Testis (tissue), 2 donors: ENCODE measurements at regions not wholly inside any gene's neighbourhood (a gene's known extent, or its start where the extent isn't known, plus 50 kb on each side); places are given as distances from the start of the nearest gene placed in this dataset.

Experiments used
- DNase-seq: peaks from one replicate; pipeline ENCODE4 v3.0.0-alpha.2; 2019
- H3K27ac ChIP-seq, 2 donors: fragments of 200-600 bp; sonication (generic); one replicate each; pipeline ENCODE4 v1.5.1; 2019
- H3K27me3 ChIP-seq: fragments of 200-600 bp; sonication (generic); one replicate; pipeline ENCODE4 v1.5.1; 2019
- H3K36me3 ChIP-seq: fragments of 200-600 bp; sonication (generic); one replicate; pipeline ENCODE4 v1.5.1; 2017; ENCODE audit warnings: low read depth; ENCODE audit errors: missing control alignments
- H3K4me1 ChIP-seq: fragments of 200-600 bp; sonication (generic); one replicate; pipeline ENCODE4 v1.5.1; 2019
- H3K4me3 ChIP-seq, 2 donors: fragments of 200-600 bp; sonication (generic); one replicate each; pipeline ENCODE4 v1.5.1; 2017 to 2019
- H3K9me3 ChIP-seq: fragments of 200-600 bp; sonication (generic); one replicate; pipeline ENCODE4 v1.5.1; 2017
- POLR2A ChIP-seq: fragments of 450-650 bp; IDR thresholded peaks from one replicate; pipeline ENCODE4 v1.6.1; 2017; ENCODE audit warnings: antibody characterized with exemption, mild to moderate bottlenecking, moderate library complexity
- WGBS, 2 donors: methylation state at CpG; one replicate each; pipeline ENCODE4 v1.1.5; 2018; 5-methylcytosine and 5-hydroxymethylcytosine counted together
- intact Hi-C: fragments of 100-400 bp; cut with DNase I; formaldehyde crosslinking; loops from one replicate; pipeline ENCODE4 v1.15.1; 2023; ENCODE audit warnings: low total_unique reads
- TF ChIP-seq, protein P1 (sequence below), 3 experiments: fragments of 450-650 bp in 2 of 3; fragments of 200-600 bp in 1 of 3; sonication (generic) in 1 of 3; IDR thresholded peaks; one replicate each; pipeline ENCODE4 v1.5.1; 2016 to 2019; ENCODE audit warnings: antibody characterized with exemption in 3 of 3, mild to moderate bottlenecking in 2 of 3, moderate library complexity in 1 of 3

DNA sequence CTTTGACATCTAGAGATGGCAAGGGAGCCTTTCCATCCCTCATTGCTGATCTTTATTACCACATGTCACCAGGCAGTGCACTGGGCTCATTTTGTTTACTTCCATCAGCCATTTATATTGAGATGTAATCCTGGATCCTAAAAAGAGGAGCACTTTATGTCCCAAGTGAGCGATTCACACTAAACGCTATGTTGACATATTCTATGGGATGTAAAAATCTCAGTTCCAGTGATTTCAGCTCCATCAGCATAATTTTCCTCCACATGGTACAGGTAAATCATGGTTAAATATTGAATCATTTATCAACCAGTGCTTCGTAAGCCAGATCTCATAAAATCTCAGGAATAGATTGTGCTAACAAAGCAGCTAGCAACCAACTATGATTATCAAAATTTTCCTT lies 634.8 kb upstream of the PLXNA2 start:
- intact Hi-C loops, result no loop called here
- no peak for DNase-seq

DNA sequence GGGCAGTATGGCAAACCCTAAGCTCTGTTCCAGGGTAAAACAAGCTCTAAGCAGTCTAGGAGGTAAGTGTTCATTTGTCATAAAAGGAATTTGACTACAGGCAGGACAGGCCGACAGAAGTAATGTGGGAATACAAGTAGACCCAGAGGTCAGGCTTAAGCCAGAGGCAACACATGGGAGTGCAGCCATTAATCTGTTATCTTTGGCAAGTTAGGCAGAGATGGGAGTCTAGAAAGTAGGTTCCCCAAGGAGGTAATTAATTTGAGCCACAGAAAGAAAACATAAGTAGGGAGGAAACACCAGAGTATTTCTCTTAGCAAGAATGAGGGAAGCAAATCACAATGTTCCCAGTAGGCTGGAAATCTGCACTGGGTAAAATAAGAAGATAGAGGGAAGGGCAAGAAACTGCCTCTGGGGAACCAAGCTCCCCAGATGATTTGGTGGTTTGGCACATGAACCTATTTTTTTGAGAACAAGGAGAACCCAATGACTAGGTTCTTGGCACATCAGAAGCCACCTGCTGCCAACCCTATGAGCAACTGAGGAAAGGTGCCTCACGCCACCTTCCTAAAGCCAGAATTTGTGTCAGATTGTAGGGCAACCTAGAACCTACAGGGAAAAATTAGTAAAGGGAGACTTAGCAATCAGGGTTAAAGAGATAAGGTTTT lies 636.4 kb upstream of the PLXNA2 start:
- Histone ChIP-seq H3K27me3 (no peaks in the 10 kb centered on the region), H3K4me3 (no peak overlapping the region), H3K4me1 (no peaks in the 10 kb centered on the region), H3K27ac (no peak overlapping the region), H3K36me3 (no peaks in the 10 kb centered on the region), H3K9me3 (no peaks in the 10 kb centered on the region)
- intact Hi-C loops, result no loop called here
- TF ChIP-seq, protein P1, sequence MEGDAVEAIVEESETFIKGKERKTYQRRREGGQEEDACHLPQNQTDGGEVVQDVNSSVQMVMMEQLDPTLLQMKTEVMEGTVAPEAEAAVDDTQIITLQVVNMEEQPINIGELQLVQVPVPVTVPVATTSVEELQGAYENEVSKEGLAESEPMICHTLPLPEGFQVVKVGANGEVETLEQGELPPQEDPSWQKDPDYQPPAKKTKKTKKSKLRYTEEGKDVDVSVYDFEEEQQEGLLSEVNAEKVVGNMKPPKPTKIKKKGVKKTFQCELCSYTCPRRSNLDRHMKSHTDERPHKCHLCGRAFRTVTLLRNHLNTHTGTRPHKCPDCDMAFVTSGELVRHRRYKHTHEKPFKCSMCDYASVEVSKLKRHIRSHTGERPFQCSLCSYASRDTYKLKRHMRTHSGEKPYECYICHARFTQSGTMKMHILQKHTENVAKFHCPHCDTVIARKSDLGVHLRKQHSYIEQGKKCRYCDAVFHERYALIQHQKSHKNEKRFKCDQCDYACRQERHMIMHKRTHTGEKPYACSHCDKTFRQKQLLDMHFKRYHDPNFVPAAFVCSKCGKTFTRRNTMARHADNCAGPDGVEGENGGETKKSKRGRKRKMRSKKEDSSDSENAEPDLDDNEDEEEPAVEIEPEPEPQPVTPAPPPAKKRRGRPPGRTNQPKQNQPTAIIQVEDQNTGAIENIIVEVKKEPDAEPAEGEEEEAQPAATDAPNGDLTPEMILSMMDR (IDR thresholded peaks at IDR 0.05), result no peak
- no peak for TF ChIP-seq POLR2A
- WGBS, 2 donors, result 50 to 55% methylated on average over 2 of the region's 2 CpGs
- no peak for DNase-seq

More for the DNA sequence above, 634.8 kb upstream of the PLXNA2 start:
- 72 to 77% methylated on average over 3 of the region's 3 CpGs for WGBS, 2 donors
- TF ChIP-seq POLR2A, result no peak
- TF ChIP-seq, protein P1 (IDR thresholded peaks at IDR 0.05), result no peak
- Histone ChIP-seq H3K27me3 (no peaks in the 10 kb centered on the region), H3K9me3 (no peaks in the 10 kb centered on the region), H3K4me3 (no peak overlapping the region), H3K36me3 (no peaks in the 10 kb centered on the region), H3K4me1 (no peaks in the 10 kb centered on the region), H3K27ac (no peak overlapping the region)

DNA sequence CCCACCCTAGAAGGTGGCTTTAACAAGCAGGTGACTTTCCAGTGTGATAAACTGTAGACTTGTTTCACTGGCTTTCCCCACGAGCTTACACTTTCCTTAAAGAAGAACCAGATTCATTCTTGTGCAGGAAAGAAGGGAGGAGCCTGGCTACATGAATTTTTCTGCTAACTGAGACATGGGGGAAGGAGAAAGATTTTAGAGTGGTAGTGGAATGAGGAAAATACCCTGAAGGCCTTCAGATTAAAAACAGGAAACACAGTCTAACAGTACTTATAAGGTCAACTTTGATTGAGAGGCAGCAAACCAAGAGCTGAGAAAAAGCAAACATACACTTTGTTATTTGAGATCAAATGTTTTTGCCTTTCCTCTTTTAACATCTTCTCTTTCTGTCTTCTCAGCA lies 640.9 kb upstream of the PLXNA2 start:
- DNase-seq, result no peak
- intact Hi-C loops, result no loop called here
- Histone ChIP-seq H3K4me1 (no peaks in the 10 kb centered on the region), H3K27me3 (no peaks in the 10 kb centered on the region), H3K27ac (no peak overlapping the region), H3K9me3 (no peaks in the 10 kb centered on the region), H3K36me3 (no peaks in the 10 kb centered on the region), H3K4me3 (no peak overlapping the region)
- TF ChIP-seq, protein P1 (IDR thresholded peaks at IDR 0.05), result no peak
- TF ChIP-seq POLR2A, result no peak
- WGBS, 2 donors, result 53 to 55% methylated on average over 1 of the region's 1 CpG

DNA sequence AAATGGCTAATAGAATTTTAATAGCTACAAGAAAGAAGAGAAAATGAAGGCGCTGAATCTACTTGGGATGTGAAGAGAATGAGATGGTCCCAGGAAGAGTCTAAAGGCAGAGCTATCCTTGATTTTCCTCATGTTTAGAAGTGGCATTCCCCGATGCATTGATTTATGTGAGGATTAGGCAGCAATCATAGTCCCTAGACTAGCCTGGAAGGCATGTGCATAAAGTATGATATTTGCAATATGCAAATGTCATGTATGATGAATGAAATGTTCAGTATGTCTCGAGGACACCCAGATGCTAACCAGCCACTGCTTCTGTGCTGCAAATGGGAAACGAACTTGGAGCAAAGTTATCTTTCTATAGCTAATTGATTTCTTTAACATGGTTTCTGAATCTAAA lies 641.5 kb upstream of the PLXNA2 start:
- Histone ChIP-seq H3K27me3 (no peaks in the 10 kb centered on the region), H3K4me1 (no peaks in the 10 kb centered on the region), H3K36me3 (no peaks in the 10 kb centered on the region), H3K4me3 (no peak overlapping the region), H3K9me3 (no peaks in the 10 kb centered on the region), H3K27ac (no peak overlapping the region)
- TF ChIP-seq, protein P1 (IDR thresholded peaks at IDR 0.05), result no peak
- TF ChIP-seq POLR2A, result no peak
- no peak for DNase-seq
- intact Hi-C loops, result no loop called here
- WGBS, 2 donors, result 79 to 83% methylated on average over 4 of the region's 4 CpGs

DNA sequence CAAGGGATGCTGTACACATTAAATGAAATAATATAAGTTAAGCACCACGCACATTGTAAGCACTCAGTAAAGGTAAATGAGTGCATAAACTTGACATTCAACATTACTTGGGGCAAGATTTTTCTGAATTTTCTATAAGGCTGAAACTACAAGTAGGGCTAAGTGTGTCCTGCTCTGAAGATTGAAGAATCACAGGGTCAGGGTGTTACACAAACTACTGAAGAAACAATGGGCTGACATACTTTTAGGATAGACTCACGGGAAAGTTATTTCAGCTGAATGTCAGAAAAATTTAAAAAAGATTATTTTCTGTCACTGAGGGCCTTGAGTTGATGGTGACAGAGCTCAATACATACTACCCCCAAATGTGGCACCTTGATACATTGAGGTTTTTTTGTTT lies 644.2 kb upstream of the PLXNA2 start:
- WGBS, 2 donors, result 92 to 95% methylated on average over 2 of the region's 2 CpGs
- H3K36me3 ChIP-seq, result no peaks in the 10 kb centered on the region
- no peaks in the 10 kb centered on the region for H3K9me3 ChIP-seq
- H3K27me3 ChIP-seq, result no peaks in the 10 kb centered on the region
- no peak for TF ChIP-seq POLR2A
- TF ChIP-seq, protein P1 (IDR thresholded peaks at IDR 0.05), result no peak
- no peak overlapping the region for H3K4me3 ChIP-seq
- no peak overlapping the region for H3K27ac ChIP-seq
- no peak for DNase-seq
- intact Hi-C loops, result no loop called here
- no peaks in the 10 kb centered on the region for H3K4me1 ChIP-seq
